DMS79 (cell line): ENCODE measurements at regions not wholly inside any gene's neighbourhood (a gene's known extent, or its start where the extent isn't known, plus 50 kb on each side); places are given as distances from the start of the nearest gene placed in this dataset.

Experiments
- DNase-seq: peaks from one replicate; lab custom pipeline; 2025; lab: John Stamatoyannopoulos, UW

DNA sequence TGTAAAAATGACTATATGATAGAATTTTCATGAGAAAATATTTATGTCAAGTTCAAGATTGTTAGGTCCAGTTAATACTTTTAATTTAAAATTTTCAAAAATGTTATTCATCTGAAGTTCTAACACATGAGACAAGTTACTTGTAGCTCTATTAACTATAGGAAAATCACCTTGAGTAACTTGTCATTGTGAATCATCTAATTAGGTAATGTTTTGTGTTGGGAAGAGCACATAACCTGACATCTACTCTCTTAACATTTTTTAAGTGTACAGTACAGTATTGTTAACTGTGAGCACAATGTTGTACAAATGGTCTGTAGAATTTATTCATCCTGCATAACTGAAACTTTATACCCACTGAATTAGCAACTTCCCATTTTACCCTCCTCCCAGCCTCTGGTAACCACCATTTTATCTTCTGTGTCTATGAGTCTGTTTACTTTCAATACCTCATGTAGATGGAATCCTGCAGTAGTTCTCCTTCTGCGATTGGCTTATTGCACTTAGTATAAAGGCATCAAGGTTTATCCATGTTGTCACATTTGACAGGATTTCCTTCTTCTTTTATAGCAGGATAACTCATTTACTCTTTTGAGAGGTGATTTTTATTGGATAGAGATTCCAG is 54.6 kb downstream of the ARL4A start:
- DNase-seq, result no peak

DNA sequence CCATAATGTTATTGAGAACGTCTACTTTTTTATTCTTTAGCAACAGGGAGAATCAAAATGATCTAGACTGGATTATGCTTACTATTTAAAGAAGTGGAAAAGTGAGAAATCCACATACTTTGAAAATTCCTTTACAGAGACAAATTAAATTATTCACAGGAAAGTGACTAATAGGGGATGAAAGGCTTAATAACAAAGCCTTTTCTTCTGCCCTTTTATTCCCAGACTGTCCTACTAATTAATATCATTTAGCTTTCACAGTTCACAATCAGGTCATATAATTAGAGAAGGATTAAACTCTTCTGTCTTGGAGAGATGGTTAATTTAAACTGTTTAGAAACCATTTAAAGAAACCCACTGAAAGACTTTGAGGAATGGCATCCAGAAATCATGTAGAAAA is 58.8 kb downstream of the ARL4A start:
- no peak for DNase-seq

DNA sequence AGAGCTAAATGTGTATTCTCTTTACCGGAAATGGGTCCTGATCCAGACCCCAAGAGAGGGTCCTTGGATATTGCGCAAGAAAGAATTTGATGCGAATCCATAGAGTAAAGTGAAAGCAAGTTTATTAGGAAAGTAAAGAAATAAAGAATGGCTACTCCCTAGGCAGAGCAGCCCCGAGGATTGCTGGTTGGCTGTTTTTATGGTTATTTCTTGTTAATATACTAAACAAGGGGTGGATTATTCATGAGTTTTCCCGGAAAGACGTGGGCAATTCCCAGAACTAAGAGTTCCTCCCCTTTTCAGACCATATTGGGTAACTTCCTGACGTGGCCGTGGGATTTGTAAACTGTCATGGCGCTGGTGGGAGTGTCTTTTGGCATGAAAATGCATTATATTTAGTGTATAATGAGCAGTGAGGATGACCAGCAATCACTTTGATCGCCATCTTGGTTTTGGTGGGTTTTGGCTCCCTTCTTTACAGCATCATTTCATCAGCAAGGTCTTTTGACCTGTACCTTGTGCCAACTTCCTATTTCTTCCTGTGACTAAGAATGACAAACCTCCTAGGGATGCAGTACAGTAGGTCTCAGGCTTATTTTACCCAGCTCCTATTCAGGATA is 60.4 kb downstream of the ARL4A start:
- DNase-seq, result no peak

DNA sequence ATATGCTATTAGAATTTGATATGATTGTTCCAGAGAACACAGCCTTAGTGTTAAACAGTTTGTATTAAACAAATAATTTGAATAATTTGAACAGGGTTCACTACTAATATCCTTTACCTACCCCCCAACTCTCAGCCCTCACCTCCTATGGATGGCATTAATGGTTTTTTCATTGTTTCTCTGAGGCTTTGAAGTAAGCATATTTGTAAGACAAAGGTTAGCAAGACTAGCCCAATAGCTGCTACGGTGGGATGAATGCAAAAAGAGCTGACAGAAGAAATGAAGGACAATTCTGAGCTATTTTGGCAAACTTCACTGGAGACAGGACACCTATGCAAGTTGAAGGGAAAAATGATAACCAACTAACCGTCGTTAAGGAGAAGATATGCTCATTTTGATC is 61.6 kb downstream of the ARL4A start:
- no peak for DNase-seq

DNA sequence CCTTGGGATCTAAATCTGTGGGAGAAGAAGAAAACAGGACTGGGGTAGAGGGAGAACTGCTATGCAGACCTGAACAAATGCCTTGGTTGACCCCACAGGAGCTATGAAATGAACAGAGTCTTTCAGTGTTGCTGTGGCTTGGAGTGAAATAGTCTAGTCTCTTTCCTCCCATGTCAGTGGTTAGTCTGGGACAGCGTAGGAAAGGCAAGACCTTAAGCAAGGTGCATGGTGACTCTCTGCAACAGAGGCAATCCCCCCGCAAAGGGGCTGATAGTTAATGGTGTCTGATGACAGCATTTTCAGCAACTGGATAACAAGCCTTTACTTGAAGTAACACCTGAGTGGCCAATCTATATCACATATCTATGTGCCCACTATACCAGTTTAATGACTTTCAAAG is 62.3 kb downstream of the ARL4A start:
- no peak for DNase-seq

DNA sequence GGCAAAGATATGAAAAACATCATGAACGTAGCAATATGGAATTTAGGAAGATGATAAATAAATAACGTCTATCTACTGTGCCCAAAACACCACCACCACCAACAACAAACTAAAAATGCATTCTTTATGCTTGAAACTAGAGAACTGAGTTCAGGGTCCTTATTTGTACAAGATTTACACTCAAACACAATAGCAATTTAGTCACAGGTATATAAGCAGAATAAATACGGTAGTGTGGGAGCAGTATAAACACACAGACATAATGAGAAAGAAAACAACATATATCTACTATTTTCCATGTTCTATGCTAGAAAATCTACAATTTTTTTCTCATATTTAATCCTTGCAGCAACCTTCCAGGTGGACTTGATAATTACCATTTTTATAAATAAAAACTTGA is 64.3 kb downstream of the ARL4A start:
- no peak for DNase-seq

DNA sequence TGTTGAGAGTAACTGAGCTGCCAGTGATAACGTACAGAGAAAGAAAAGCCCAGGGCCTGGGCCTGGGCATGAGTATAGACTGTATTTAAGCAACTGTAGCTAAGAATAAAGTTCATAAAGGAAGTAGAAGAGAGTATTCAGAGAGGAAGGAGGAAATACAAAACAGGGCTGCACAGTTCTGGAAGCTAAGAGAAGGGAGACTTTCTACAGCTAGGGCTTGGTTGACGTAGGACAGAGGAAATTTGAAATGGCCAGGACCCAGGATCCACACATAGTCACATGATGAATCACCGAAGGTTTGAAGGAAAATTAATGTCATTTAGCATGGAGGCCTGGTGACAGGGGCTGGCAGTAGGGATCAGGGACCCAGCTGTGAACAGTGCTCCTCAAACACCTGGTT is 66.7 kb downstream of the ARL4A start:
- no peak for DNase-seq

DNA sequence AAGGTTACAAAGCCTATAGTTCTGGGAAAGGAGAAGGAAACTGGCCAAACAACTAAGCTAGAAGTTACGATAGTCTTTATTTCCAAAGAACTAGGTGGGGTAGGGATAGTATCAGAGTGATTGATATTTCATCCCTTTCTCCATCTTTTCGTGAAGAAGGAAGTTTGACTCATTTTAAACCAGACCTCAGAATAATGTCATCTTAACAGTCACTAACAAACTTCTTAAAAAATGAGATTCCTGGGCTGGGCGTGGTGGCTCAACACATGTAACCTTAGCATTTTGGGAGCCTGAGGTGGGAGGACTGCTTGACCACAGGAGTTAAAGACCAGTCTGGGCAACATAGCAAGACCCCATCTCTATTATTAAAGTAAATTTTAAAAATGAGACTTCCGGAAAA is 69.4 kb downstream of the ARL4A start:
- no peak for DNase-seq

DNA sequence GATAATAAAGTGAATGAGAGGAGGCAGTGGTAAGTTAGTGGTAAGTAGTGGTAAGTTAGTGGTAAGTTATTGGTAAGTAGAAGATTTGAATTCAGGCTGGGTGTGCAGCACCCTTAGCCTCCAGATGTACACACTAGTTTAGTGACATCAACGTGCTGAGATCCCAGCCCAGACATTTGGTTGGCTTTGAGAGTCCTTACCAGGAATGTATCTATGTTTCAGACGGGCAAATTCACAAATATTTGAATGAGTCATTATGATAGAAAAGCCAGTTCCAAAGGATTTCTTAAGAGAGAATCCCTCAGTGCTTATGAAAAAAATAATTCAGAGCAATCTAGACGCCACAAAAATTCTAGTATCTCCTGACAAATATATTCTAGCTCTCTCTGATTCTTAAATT is 70.0 kb downstream of the ARL4A start:
- no peak for DNase-seq

DNA sequence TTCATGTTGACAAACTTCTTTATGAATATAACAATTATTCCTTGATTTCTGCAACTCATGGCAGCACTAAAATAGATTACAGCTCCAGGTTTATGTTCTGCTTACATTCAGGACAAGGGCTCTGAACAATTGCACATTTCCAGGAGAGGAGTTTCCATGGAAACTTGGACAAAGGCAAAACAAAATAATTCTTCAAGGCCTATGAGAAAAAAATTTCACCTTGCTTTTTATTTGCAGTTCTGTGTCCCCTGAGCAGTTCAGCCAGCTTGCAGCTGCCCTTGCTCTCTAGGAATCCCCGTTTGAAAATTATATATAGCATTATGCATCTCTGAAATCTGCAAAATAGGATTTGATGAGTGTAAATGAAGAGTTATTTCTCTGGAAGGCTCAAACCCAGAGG is 71.7 kb downstream of the ARL4A start:
- no peak for DNase-seq

DNA sequence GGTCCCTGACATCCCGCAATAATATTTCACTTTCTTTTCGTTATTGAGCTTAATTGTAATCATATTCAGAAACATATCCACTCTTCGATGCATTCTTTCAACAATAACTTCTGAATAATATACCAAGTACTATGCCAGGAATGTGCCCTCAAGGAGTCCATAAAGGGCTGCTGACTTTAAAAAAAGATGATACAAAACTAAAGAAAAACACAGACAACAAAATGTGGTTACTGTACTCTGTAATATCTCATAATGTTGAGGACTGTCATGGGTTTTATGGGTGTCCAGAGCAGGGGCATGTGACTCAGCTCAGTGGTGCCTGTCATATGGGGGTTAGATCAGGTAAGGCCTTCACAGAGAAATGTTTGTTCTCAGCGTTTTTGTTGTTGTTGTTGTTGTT is 73.7 kb downstream of the ARL4A start:
- DNase-seq, result no peak

DNA sequence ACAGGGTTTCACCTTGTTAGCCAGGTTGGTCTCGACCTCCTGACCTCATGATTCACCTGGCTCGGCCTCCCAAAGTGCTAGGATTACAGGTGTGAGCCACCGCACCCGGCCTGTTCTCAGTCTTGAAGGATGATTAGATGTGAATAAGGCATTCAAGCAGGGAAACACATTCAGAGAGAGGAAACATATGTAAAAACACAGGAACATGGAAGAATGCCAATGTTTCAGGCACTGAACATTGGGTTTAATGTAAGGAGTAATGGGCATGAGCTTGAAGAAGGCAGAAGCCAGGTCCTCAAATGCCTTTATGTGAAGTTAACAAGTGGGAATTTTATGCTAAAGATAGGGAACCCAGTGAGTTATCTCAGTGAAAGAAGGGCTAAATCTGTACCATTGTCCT is 74.3 kb downstream of the ARL4A start:
- DNase-seq, result no peak

DNA sequence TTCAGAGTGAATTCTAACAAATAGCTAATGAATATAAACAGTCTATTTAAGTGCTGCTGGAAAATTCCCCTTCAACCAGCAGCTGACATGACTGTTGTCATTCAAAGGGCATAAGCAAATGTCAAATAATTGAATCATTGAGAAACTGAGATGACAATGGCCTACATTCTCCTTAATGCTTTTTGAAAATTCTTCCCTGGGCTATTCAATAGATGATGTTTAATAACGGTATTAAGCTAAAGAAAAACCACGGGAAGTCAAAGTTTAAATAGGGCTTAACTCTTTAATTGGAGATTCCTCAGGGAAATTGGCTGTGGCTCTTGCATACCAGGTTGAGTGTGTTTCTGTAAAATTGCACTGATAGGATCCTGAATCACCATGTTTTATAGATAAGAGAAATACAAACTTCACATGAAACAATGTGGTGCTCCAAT is 77.0 kb downstream of the ARL4A start:
- no peak for DNase-seq

DNA sequence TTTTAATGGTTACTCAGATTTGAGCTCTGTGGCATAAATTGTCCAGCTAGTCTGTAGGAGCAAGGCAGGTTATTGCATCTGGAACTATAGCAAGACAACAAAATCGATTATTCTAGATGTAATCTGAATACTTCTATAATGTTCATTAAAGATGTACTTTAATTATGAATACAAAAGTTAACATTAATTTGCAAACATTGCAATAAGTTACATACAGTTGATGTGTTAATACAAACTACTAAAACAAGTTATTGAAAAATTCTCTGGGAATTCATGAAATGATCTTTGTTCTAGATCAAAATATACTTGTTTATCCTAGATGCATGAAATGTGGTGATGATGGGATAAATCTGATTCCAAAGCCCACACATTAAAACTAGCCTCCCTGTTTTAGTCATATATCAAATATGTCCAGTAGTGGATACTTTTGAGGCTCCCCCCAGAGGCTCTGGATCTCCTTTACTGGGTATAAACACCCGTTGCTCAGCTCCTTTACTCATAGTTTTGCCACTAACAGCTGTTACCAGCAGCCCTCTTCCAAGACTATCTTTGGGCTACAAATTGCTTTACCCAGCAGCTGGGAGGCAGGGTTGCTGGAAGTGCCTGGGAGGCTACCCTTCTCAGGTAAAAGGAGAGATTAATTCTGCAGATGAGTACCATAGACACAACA is 78.1 kb downstream of the ARL4A start:
- DNase-seq, result no peak

DNA sequence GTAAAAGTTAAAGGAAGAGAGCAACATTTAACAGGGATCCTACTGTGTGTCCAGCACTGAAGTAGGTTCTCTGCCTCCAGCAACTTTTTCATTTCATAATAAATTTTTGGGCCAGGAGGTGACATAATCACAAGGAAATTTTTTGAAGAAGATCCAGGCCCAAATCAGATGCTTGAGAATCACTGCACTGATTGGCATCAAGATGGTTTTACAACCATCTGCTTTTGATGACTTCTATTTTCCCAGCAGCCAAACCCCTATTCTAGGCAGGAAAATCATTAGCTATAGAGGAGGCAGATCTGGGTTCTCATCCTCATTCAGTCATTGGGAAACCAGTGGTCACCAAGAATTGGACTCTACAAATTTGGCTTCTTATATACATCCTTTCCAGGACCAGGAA is 79.0 kb downstream of the ARL4A start:
- no peak for DNase-seq

DNA sequence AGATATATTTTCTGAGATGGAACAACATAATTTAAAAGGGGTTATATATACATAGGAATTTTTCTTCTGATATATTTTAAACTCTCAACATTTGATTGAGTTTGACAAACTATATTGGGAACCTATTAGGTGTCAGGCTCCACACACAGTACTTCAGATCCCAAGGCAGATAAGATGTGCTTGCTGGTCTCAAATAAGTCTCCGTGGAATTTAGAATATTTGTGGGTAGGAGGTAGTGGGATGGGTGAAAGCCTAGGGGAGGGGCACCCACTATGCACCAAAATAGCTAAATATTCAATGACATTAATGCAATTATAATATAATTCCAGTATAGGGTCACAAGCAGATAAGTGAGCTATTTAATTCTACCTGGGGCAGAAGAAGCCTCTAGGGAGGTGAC is 81.5 kb downstream of the ARL4A start:
- no peak for DNase-seq

DNA sequence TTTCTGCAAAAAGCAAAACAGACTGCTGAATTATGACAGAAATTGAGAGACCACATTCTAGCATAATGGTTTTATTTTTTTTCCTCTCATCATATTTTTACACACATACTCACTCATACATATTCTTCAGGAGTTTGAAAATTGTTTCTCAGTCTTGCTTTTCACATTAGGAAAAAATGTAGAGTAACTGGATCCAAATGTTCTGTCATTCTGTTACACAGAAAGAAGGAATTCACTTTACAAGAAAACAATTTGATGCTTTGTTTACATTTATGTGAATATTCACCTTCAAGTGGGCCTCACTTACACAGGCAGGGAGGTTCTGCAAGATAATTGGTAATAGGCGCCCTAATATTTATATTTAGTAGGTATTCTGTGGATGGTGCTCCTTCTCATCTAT is 82.0 kb downstream of the ARL4A start:
- no peak for DNase-seq

DNA sequence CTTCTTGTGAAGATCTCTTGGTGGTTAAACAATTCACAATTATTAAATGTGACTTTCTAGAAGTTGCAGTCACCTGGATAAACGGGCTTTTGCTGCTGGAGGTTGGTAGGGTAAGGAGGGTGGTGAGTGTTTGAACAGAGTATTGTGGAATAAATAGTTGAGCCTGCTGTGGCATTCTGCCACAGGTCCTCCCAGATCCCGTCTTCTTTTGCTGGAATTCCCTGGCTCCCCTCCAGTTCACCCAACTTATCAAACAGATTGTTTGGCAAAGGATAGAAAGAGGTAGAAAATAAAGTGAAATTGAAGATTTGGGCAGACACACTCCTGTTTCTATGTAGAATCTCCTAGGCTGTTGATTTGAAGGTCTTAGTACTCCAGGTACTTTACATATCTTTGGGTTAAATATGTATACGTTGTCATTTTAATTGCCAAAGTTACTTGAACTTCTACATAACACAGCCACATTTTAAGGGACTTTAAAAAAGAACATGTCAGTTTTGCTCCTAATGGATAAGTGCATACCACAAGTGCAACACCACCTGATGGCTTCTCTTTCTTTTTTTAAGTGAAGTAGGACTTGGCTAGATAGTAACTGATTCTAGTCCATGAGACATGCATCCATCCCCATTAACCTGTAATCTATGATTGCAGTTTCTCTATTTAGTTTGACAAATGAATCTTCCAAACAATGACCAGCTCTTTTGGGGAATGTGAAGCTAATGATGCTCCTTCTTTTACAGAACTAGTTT is 83.0 kb downstream of the ARL4A start:
- DNase-seq, result no peak

DNA sequence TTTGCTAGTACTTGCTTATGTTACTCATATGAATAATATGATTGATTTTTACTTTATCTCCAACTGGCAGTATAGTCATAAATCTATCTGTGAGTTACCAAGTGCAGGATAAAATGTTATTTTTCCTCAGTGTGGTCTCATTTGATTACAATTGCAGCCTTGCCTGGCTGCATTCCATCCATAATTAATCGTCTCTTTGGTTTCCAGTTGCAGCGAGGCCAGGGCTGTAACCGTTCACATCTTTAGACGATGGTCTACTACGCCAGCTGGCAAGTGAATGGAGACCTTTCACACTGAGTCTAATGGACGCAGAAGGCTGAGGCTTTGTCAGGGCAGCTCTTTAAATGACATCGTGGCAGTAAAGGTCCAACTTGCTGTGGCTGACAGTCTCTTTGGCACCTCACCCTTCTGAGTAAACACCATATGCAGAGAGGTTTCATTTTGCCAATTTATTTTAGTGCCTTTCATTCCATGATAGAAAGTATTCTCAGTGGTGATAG is 84.0 kb downstream of the ARL4A start:
- DNase-seq, result no peak

DNA sequence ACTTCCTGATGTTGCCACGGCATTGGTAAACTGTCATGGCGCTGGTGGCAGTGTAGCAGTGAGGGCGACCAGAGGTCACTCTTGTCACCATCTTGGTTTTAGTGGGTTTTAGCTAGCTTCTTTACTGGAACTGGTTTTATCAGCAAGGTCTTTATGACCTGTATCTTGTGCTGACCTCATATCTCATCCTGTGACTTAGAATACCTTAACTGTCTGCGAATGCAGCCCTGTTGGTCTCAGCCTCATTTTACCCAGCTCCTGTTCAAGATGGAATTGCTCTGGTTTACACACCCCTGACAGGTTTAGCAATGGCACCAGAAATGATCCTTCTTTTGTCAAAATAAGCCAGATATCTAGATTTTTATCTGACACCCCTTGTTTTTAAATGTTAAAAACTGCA is 85.3 kb downstream of the ARL4A start:
- no peak for DNase-seq

DNA sequence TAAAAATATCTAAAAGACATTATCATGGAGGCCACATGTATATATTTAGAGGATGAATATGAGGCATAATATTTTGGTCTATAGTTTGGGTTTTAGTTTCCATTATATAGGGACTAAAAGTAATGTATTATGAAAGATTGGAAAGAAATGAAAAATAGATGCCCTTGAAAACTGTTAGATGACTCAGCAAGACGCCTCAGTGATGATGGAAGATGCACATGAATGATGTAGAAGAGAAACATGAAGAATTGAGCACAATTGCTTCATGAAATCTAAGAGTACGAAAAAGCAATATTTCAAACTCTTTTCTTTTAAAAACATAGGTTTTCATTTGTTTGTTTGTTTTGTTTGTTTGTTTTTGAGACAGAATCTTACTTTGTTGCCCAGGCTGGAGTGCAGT is 89.8 kb downstream of the ARL4A start:
- DNase-seq, result no peak

DNA sequence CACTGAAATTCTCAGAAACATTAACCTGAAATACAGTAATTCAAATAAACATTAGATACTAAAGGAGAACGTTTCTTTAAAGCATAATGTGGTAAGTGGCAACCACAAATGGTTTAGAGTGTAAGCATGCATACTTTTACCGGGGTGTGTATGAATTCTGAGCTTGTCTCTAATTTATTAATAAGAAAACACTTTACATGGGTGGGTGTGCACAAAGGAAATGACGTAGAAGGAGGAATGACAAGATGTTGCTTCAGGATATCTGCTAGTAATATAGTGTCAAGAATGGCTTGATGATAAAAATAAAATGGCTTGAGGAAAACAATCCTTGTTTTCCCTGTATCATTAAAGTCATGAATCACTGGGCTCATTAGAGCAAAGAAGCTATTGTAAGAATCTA is 92.5 kb downstream of the ARL4A start:
- no peak for DNase-seq
